Anterior cingulate cortex (tissue), 58 donors: ENCODE measurements at regions not wholly inside any gene's neighbourhood (a gene's known extent, or its start where the extent isn't known, plus 50 kb on each side); places are given as distances from the start of the nearest gene placed in this dataset.

ENCODE experiments used
- DNase-seq, 58 donors: peaks; one replicate each; lab custom pipeline; 2025; lab: John Stamatoyannopoulos, UW

DNA sequence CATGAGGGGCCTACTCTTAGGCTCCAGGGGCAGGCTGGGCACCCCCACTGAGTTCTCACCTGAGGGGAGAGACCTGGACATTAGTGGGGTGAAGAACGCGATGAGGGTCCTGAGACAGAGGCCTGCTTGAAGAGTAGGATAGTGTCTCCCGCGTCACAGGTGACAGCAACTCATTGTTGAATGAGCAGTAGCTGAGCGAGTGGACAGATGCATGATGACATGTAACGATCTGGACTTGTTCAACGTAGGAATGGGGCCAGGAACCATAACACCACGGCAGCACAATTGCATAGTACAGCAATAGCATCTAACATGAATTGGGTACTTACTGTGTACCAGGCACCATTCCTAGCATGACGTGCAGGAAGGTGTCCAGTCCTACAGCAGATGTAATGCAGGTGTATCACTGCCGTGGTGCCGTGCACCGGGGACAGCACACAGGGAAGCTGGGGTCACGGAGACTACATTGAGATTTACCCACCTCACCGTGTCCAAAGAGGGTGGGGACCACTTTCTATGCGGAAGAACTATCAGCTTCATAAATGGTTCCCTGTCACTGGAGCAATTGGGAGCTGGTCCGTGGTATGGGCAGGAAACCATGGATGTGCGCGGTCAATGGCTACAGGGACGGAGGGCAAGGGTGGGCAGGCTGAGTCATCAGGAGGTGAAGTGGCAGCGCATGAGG lies 1019.1 kb downstream of the TBC1D22A start:
- peak in 3 of 58 donors; percentile 53 to 60 (median 58) for DNase-seq

DNA sequence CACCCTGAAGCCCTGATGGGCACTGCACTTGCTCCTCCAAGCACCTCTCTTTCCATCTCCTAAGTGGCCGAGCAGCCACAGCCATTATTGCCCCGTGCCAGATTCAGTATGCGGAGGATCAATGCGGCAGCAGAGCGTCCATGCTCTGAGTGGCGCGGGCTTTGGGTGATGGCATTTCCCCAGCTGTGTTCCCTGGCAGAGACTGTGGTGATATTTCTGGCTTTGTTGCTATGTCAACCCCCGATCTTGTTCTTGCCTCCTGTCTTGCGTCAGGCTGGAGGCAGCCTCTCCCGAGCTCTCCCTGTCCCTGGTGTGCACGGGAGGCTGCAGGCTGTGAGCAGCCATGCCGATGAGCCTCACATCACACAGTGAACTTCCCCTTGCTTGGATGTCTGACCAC lies 1018.6 kb downstream of the TBC1D22A start:
- DNase-seq, result peak in 47 of 58 donors; percentile 5 to 88 (median 41)

DNA sequence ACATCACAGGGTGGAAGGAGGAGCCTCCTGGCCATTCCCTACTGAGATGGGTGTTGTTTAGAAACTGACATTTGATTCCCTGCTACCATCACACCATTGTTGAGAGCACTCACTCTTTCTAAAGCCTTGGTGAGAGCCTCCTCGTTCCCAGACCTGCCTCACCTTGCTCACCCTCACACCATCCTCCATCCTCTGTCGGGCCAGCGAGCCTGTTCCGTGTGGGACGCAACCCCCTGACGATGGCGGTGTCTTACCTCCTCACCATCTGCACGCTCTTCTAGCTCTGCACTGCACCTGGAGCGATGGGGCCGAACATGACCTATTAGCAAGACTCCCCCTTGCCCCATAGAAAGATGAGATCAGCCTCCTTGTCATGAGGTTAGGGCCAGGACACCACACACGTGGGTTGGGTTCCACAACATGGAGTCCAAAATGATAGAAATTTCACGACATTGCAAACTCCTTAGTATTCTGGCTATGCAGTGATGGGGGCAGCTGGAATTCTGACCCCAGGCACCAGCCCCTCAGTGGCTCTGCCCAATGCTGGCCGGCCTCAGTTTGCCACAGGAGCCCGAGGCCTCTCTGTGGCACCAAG lies 1017.9 kb downstream of the TBC1D22A start:
- DNase-seq, result no peak

DNA sequence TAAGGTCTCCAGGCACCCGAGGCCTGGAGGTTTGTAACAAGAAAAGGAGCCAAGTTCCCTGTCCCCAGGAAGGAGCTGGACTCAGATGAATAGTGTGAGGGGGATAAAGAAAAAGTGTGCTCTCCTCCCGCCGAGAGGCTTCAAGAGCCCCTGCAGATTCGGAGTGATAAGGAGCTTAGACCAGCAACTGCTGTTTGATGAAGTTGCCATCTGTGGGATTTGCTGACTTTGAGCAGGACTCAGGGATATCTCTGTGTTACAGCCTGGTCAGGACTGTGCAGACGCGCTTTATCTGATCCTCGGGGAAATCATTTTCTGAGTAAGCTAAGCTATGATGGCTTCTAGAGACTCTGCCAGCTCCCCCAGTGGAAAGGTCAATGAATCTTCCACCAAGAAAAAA lies 1017.0 kb downstream of the TBC1D22A start:
- no peak for DNase-seq

DNA sequence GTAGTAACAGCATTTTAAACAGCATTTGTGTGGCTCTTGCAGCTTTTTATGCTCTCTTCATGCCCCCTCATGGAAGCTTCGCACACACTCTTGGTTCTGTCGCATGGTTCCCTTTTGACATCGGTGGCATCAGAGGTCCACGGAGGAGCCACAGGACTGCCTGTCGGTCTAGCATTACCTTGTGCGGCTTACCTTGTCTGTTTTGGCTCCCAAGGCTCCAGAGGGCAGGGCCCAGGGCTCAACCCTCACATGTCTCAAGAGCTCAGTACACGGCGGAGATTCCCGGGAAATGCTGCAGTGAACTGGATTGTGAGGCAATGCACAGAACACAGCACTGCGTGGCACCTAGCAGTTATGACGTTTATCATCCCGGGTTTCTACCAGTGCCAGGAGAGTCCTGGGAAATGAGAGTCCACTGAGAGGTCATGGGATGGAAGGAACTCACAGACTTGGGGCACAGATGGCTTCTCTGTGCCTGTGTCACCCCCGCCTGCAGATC lies 1015.8 kb downstream of the TBC1D22A start:
- no peak for DNase-seq

GRCh38 chr22:47777426-47777825 lies 1015.0 kb downstream of the TBC1D22A start:
- DNase-seq, result no peak

DNA sequence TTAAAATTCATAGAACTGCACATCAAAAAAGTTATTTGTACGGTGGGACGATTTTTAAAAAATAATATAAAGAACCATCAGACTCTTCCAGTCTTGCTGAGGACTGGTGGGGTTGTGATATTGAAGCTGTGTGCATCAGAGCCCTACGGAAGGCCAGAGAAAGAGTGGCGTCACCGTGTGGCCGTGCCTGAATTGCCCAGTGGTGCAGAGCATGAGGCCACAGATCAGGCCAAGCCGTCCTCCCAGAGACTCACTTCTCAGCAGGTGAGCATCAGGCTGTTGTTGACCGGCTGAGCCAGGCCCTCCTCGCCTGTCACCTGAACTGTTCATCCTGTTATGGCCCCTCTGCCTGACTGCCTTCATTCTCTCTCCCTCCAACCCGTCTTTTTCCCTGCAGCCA lies 1013.9 kb downstream of the TBC1D22A start:
- DNase-seq, result no peak

- no peak for DNase-seq
Measured at GRCh38 chr22:47775686-47776085, 1013.2 kb downstream of the TBC1D22A start.

- no peak for DNase-seq
Measured at GRCh38 chr22:47775191-47775590, 1012.7 kb downstream of the TBC1D22A start.

DNA sequence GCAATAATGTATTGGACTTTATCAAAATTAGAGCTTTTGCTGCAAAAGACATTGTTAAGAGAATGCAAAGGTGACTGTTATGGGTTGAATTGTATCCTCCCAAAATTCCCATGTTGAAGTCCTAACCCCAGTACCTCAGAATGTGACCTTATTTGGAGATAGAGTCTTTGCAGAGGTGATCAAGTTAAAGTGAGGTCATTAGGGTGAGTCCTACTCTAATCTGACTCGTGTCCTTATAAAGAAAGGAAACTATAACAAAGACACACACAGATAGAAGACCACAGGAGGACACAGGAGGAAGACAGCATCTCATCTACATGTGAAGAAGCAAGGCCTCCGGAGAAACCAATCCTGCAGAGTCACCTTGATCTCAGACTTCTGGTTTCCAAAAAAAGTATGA lies 1011.2 kb downstream of the TBC1D22A start:
- DNase-seq, result no peak

GRCh38 chr22:47772864-47773263 lies 1010.4 kb downstream of the TBC1D22A start:
- DNase-seq, result no peak

- DNase-seq, result no peak
Measured at GRCh38 chr22:47769652-47770051, 1007.2 kb downstream of the TBC1D22A start.

- no peak for DNase-seq
Measured at GRCh38 chr22:47768027-47768426, 1005.6 kb downstream of the TBC1D22A start.

DNA sequence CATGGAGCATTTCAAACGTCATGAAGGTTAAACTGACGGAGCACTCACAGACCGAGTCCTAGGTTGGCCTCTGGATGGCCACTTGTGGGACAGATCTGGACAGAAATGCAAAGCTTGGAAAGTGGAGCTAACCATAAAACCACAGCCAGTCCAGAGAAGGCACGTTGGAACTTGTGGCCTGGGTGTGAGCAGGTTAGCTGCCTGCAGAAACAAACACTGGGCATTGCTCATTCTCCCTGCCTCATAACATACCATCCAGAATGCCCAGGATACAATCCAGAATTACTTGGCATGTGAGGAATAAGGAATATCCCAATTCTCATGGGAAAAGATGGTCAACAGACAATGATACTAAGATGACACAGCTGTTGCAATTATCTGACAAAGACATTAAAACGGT lies 1005.0 kb downstream of the TBC1D22A start:
- no peak for DNase-seq

DNA sequence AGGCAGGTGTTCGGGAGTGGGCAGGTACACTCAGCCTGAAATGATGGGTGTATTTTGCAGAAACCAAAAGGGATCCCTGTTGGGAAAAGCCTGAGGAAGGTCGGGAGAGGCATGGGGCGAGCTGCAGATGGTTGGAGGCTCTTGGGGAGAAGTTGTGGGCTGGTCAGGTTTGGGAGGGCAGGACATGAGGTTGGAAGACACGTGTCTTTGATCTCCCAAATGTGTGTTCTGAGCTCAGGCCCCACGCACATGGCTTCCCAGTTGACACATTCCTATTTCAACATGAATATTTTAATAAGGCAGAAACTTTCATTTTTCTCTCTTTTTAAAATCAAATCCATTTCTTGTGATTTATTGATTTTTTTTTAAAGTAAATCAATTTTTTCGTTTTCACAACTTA lies 1003.3 kb downstream of the TBC1D22A start:
- DNase-seq, result no peak

DNA sequence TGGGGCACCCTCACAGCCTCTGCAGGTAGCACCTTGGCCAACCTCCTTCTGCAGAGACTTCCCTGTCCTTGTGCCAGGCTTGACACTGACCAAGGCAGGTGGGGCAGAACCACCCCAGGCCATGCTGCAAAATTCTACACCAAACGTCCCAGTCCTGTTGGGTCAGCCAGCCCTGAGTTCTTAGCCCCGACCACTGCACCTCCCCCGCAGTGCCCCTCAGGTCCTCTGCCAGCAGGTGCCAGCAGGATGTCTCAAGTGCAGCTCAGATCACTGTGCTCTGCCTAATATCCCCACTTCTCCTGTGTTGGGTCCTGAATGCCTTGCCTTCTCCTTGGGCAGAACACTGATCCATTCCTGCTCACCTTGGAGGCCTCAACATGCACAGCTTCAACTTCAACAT lies 999.7 kb downstream of the TBC1D22A start:
- no peak for DNase-seq

- DNase-seq, result no peak
Measured at GRCh38 chr22:47759909-47760308, 997.5 kb downstream of the TBC1D22A start.

GRCh38 chr22:47757741-47758140 lies 995.3 kb downstream of the TBC1D22A start:
- DNase-seq, result no peak

- DNase-seq, result peak in 1 of 58 donors; percentile 1
Measured at GRCh38 chr22:47750086-47750485, 987.6 kb downstream of the TBC1D22A start.

- DNase-seq, result no peak
Measured at GRCh38 chr22:47748957-47749356, 986.5 kb downstream of the TBC1D22A start.

DNA sequence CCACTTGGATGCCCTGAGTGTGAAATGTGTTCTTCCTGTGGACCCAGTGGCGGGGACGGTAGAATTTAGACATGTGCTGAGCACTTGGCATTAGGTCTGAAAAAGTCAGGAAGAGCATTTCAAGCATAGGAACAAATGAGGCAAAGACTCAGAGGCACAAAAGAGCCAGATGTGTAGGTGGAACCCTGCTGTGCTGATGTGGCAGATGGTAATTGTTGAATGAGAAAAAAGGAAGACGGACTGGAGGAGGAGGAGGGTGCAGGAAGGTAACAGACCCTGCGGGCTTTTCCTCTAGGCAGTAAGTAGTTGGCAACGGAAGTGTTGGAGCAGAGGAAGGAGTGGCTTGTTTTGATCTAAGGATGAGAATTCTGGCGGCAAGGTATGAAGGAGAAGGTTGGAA lies 985.8 kb downstream of the TBC1D22A start:
- no peak for DNase-seq

DNA sequence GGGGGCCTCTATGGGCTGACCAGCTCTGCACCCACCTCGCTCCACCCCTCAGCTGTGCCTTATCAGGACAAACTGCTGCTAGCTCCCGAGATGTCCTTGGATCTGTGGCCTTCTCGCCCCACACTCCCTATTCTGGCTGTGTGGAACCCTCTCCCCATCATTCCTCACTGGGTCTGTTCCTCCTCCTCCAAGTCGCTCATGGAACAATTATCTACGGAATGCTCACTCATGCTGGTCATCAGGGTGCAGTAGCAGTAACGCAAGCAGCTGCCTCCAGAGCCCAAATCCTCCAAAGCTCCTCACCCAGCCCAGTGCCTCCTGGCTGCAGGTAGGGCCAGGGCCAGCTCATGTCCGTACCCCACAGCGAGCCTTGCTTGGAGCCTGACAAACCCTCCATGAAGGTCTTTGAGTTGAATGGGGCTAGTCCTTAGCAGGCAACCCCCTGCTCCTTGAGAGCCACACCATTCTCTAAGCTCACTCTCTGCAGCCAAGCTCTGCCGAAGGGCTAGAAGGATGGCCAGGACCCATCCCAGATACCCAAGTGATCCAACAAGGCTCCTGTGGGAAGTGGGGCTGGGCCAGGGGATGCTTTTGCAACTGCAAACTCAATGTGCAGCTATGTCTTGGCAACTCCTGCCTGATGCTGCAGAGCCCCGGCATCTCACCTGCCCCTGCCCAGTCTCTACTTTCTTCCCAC lies 977.8 kb downstream of the TBC1D22A start:
- no peak for DNase-seq
